AG09319 (cell line): ENCODE measurements at regions not wholly inside any gene's neighbourhood (a gene's known extent, or its start where the extent isn't known, plus 50 kb on each side); places are given as distances from the start of the nearest gene placed in this dataset.

Source experiments
- DNase-seq: peaks from one replicate; pipeline ENCODE4 v3.0.0-alpha.2; 2010; ENCODE audit warnings: low read depth; ENCODE audit errors: extremely low read depth
- CTCF ChIP-seq: IDR thresholded peaks from 2 replicates; pipeline ENCODE4 v1.5.1; 2011; ENCODE audit warnings: low read depth, mild to moderate bottlenecking, inconsistent platforms, low read length, moderate library complexity

GRCh38 chr2:173759959-173760358 lies 205.2 kb downstream of the SP3 start:
- no peak for DNase-seq
- no peak for TF ChIP-seq CTCF

- no peak for DNase-seq
- no peak for TF ChIP-seq CTCF
Observed at GRCh38 chr2:173760553-173760952, 204.6 kb downstream of the SP3 start.

- no peak for TF ChIP-seq CTCF
- DNase-seq = no peak
Observed at GRCh38 chr2:173761603-173762119, 203.5 kb downstream of the SP3 start.

GRCh38 chr2:173762221-173762620 lies 203.0 kb downstream of the SP3 start:
- no peak for DNase-seq
- no peak for TF ChIP-seq CTCF

- DNase-seq = no peak
Observed at GRCh38 chr2:173762864-173763263, 202.3 kb downstream of the SP3 start.

GRCh38 chr2:173763641-173764040 lies 201.5 kb downstream of the SP3 start:
- no peak for TF ChIP-seq CTCF

More at GRCh38 chr2:173762864-173763263, 202.3 kb downstream of the SP3 start:
- no peak for TF ChIP-seq CTCF

GRCh38 chr2:173764094-173764493 lies 201.1 kb downstream of the SP3 start:
- TF ChIP-seq CTCF = no peak
- no peak for DNase-seq

More at GRCh38 chr2:173763641-173764040, 201.5 kb downstream of the SP3 start:
- no peak for DNase-seq
